NCI-H146 treated with DMSO at 0.1 percent for 48 hours (cell line): ENCODE measurements at regions not wholly inside any gene's neighbourhood (a gene's known extent, or its start where the extent isn't known, plus 50 kb on each side); places are given as distances from the start of the nearest gene placed in this dataset.
A peak's percentile ranks its signal among the peaks of the same experiment; 100 is the strongest.
"Not testable (repeated sequence)": the region's sequence is repeated elsewhere in the genome, so short reads cannot be mapped to it uniquely, and the experiment has no call there.

Experiments used
- DNase-seq: peaks from one replicate; lab custom pipeline; 2025; ENCODE audit not compliant: unreplicated experiment; lab: John Stamatoyannopoulos, UW

DNA sequence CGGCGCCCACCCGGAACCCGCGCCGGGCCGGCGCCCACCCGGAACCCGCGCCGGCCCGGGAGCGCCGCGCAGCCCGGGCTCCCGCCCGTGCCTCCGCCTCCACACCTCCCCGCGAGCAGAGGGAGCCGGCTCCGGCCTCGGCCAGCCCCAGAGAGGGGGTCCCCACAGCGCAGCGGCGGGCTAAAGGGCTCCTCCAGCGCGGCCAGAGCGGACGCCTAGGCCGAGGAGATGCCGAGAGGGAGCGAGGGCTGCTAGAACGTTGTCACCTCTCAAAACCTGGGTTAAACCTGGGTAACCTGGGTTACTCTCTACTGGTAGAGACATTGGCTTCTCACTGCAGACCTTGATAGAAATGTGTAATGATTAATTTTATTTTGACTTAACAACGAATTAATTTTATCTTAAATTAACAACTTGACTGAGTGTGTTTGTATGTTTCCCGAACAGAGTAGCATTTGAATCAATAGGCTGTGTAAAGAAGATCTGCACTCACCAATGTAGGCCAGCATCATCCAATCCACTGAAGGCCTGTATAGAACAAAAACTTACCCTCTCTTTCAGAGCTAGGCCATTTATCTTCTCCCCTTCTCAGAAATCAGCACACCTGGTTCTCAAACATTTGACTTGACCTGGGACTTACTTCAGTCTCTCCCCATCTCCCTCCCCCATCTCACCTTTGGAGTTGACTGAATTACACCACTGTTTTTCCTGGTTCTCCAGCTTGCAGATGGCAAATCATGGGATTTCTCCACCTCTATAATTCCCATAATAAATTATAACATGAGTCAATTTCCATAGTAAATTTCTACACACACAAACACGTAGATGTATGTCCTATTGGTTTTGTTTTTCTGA lies 242.7 kb downstream of the ASXL3 start:
- no peak for DNase-seq

DNA sequence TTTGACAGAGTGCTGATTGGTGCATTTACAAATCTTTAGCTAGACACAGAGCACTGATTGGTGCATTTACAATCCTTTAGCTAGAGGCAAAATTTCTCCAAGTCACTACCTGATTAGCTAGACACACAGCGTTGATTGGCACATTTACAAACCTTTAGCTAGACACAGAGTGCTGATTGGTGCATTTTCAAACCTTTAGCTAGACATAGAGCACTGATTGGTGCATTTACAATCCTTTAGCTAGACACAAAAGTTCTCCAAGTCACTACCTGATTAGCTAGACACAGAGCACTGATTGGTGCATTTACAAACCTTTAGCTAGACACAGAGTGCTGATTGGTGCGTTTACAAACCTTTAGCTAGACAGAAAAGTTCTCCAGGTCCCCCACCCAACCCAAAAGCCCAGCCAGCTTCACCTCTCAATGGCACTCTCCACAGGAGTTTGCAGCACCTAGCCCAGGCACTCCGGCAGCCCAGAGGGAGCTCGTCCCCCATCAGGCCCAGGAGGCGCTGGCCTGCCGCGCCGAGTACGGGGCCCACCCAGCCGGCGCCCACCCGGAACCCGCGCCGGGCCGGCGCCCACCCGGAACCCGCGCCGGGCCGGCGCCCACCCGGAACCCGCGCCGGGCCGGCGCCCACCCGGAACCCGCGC lies 241.8 kb downstream of the ASXL3 start:
- not testable (repeated sequence) for DNase-seq

DNA sequence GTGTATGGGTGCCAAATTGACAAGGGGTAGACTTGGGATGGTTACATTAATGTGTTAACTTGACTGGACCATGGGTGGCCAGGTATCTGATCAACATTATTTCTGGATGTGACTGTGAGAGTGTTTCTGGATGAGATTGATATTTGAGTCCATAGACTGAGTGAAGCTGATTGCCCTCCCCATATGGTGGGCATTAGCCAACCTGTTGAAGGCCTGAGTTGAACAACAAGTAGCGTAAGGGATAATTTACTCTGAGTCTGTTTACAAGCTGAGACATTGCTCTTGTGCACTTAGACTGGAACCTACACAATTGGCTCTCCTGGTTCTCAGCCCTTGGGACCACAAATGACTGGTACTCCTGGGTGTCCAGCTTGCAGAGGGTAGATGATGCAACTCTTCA lies 240.1 kb downstream of the ASXL3 start:
- DNase-seq = no peak

DNA sequence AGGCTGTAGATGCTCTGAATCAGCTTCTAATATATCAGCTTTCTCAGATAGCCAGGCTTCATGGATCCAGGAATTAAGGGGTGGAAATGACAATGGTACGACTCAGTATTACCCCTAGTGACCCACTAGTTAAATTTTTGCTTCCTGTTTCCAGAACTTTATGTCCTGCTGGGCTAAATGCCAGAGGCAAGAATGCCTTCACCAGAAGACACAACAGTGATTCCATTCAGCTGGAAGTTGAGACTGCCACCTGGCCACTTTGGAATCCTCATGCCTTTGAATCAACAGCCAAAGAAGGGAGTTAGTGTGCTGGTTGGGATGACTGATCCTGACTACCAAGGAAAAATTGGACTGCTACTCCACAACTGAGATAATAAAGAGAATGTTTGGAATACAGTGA lies 239.1 kb downstream of the ASXL3 start:
- DNase-seq = no peak

DNA sequence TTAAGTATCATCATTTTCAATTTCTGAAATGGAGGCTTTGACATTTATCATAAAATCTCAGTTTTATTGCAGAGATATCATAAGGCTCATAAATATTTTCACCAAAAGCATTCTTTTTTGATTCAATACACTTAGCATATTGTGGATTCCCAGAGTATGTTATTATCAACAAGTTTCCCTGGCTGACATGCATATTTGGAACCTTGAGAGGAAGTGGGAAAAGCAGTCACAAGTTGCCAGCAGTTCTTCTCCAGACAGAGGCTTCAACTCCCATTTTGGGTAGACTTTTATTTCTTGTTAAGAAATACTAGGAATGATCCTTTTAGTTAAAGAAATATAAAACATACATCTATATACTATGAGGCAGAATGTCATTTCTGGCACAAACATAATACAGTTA lies 236.5 kb downstream of the ASXL3 start:
- no peak for DNase-seq

DNA sequence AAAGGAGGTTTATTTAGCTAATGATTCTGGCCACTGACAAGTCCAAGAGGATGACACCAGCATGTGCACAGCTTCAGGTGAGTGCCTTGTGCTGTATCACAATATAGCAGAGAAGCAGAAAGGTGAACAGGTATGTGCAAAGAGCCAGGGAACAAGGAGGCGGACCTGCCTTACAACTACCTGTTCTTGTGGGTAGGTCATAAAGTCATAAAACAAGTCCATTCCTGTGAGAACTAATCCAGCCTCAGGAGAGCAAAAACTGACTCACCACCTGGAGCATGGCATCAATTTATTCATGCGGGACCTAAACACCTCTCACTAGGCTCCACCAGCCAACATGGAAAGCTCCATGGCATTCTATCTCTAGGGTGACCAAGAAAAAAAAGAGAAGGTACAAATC lies 234.2 kb downstream of the ASXL3 start:
- DNase-seq = no peak

DNA sequence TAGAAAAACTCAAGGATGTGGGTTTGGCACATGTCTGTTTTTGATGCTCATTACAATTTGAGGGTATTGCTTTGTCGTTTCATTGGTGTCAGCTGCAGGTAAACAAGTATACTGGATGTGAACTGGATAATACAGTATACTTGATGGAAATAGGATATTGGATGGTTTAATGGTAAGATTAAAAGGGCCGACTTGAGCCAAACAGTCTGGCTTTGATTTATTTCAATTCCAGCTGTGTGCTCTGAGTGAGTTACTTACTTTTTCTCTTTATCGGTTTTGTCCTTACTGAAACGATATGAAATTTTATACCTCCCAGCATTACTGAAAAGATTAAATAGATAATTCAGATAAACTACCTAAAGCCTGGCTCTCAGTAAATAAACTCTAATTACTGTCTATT lies 227.6 kb downstream of the ASXL3 start:
- DNase-seq = no peak

DNA sequence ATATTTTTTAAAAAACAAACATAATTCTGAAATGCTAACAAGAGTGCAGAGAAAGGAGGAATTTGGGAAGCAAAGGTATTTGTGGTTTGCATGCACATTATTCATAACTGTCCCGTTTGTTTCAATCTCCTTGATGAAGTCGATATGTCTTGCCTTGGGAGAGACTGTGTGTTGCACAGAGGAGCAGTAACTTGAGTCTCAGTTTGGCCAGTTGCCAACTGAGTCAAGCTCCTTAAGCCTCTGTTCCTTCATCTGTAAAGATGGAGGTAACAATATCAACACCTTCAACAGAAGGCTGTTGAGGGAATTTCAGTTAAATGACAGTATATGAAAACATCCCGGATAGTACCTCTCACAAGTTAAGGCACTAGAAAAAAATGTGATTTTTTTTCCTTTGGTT lies 226.2 kb downstream of the ASXL3 start:
- DNase-seq = no peak

DNA sequence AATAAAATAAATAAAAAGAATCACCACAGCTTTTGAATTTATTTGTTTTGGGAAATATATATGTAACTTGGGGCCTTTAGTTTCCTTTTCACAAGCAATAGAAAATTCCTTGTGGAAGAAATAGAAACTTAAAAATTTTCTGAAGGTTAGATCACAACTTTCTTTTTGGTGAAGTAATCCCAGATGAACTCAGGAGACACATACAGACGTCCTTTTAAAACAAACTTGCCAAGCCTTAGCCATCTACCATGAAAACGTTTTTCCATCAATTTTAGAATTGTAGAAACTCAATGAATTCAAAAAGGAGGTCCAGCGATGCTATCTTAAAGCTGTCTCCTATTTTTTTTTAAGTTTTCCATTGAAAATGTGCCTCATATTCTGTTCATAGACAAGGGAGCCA lies 225.6 kb downstream of the ASXL3 start:
- DNase-seq = no peak

DNA sequence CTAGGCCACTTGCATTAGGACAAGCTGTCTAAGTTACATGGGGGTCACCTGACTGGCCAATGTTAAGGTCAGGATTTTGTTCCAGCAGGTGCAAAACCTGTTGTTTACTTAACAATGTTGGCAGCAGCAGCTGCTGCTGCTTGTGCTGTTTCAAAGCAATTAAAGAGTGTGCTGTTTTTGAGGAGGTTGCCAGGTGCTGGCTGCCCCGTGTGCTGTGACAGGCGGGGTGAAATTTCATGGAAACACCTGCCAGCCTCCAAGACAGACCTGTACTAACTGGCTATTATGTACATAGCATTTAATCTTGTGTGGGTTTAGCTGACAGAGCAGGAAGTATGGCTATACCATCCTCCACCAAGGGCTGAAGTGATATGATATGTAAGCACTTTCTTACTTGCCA lies 224.9 kb downstream of the ASXL3 start:
- peak; percentile 99 for DNase-seq
